Right ventricle myocardium inferior (tissue), 1 donor: ENCODE measurements at regions not wholly inside any gene's neighbourhood (a gene's known extent, or its start where the extent isn't known, plus 50 kb on each side); places are given as distances from the start of the nearest gene placed in this dataset.

Source experiments
- ATAC-seq: fragments of 200-7000 bp; cut with Tn5 transposase; one replicate; pipeline ENCODE4 v1.9.1; 2020; ENCODE audit warnings: mild to moderate bottlenecking, moderate library complexity
- DNase-seq: peaks from one replicate; pipeline ENCODE4 v3.0.0; 2021; ENCODE audit errors: missing footprints
- intact Hi-C: fragments of 100-400 bp; cut with DNase I; formaldehyde crosslinking; loops from one replicate; pipeline ENCODE4 v1.11.0; 2022
- donor health status: DM: no; HTN: yes; CAD: no; lungs with severe emphysema.

- intact Hi-C loops, result no loop called here
- DNase-seq, result no peak
These were observed 407.5 kb downstream of the PCNX1 start for GRCh38 chr14:71314717-71315116.

DNA sequence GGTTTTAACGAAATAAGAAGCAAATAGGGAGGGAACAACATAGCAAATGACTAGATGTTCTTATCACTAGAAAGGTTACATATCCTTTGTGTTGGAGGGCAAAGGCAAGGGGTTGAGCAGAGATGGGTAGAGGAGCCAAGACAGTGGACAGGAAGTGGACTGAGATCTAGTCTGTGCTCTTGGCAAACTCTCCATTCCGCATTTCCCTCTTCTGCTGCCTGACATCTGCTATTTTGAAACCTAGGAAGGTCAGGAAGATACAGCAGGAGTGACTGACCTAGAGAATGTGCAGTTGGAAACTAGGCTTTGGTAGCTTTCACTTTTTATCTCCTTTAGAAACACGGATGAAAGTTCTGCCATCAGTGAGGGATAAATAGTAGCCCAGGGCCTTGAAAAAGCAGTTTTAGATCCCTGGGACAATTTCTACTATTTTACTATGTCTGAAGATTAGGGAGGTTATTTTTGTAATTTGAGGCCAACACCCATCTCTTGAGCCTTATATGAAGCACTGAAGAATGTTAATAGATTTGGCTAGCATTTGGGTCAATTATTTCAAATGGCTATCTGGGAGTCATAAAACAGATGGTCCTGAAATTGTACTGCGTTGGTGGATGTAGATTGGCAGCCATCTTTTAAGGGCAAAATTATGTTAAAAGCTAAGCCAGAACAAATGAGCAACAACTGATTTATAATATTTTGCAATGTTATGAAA lies 410.3 kb downstream of the PCNX1 start:
- ATAC-seq (no peak), DNase-seq (no peak)
- intact Hi-C loops, result no loop called here

More at GRCh38 chr14:71314717-71315116, 407.5 kb downstream of the PCNX1 start:
- no peak for ATAC-seq

DNA sequence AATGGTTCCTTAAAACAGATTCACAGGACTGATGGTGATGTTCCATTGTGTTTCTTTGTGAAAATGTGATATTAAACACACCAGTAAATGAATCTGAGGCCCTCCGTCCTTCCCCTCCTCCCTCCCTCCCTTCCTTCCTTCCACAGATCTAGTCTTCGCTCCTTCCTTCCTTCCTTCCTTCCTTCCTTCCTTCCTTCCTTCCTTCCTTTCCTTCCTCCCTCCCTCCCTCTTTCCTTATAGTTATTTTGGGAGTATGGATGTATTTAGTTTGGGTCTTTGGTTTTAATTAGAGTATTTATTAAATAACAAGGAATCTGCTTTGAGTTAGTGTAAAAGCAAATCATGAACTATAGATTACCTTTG lies 410.8 kb downstream of the PCNX1 start:
- ATAC-seq (no peak), DNase-seq (no peak)
- intact Hi-C loops, result no loop called here

DNA sequence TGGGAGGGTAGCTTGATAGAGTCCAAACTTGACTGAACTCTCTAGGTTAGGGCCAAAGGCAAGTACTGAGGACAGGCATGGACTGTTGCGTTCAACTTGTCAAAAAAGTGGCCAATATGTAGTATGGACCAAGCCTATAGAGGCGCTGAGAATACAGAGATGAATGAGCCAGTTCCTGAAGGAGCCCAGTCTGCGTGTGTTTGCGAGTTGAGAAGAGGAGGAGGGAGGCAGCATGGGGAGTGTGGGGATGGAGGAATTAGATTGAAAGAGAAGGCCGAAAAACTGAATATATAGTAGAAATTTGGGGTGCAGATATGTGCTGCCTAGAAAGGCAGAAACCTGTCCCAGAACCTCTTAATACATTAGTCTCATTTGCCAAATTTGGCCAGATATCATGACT lies 412.4 kb downstream of the PCNX1 start:
- intact Hi-C loops, result loop anchor here (5.0 kb wide), 1 partner anchor 182 kb away; no protein-coding TSS in a partner anchor
- ATAC-seq, result no peak
- DNase-seq, result no peak

DNA sequence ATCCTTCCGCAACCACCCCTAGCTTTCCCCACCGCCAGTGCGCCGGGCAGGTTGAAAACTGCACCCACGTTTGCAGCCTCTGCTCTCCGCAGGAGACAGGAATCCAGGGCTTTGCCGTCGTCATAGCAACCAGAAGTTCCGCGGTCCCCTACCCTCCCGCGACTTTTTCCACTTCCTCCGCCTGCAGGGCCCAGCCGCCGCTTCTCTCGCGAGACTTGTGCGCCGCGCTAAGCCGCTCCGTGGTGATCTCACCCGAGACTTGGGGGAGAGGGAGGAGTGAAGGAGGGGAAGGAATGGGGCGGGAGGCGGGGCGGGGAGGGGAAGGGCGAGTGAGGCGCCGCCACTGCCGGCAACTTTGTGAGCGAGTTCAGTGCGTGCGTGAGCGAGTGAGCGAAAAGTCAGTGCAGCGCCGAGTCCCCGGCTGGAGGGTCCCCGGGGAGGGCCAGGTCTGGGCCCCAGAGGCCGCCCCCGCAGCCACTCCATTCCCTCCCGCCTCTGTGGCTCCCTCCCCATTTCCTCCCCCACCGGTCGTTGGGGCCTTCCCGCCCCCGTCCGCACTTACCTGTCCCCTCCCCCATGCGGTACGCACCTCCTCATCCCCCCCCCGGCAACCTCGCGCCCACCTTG lies 413.0 kb downstream of the PCNX1 start, which contains the start of gene SIPA1L1:
Gene SIPA1L1 (plus strand): TSS at position 370 of the 627 bp plus-strand sequence.
- ATAC-seq (peak; percentile 99), DNase-seq (peak; percentile 99)
- intact Hi-C loops, result loop anchor here (5.0 kb wide), 1 partner anchor 183 kb away; no protein-coding TSS in a partner anchor

- DNase-seq (peak; percentile 90), ATAC-seq (peak; percentile 82)
- intact Hi-C loops, result loop anchor here (5.0 kb wide), 1 partner anchor 184 kb away; no protein-coding TSS in a partner anchor
These were observed 413.7 kb downstream of the PCNX1 start for GRCh38 chr14:71320734-71321573.

DNA sequence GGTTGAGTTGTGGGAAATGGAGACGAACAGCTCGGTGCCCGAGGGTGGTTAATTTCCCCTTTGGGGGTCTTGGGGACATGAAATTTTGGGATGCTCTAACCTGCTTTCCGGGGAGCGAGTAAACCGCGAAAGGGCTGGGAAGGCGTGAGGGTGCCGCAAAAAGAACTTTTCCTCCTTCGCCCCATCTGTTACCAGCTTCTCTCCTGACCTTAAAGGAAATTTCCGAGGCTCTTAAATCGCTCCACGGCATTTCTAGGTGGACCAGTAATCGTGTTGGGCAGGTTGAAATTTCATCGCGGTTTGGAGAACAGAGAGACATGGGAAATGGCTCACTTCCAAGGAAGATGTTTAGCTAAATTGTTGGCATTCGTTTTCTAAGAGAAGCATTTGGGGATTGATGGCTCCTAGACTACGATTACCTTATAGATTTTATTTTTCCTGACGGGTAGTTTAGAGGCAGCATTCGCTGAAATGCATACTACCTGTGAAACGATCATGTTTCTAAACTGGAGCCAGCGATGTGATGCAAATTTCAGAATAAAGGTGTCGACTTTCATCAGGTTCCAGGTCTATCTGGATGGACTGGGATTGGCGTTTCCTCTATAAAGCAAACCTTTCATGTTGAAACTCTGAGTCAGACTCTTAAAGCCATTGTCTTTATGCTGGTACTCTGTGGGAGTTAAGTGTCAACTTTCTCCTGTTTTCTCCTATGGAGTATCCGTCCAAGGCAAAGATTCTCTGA lies 414.5 kb downstream of the PCNX1 start:
- intact Hi-C loops, result loop anchor here (5.0 kb wide), 1 partner anchor 184 kb away; no protein-coding TSS in a partner anchor
- no peak for ATAC-seq
- DNase-seq, result no peak

DNA sequence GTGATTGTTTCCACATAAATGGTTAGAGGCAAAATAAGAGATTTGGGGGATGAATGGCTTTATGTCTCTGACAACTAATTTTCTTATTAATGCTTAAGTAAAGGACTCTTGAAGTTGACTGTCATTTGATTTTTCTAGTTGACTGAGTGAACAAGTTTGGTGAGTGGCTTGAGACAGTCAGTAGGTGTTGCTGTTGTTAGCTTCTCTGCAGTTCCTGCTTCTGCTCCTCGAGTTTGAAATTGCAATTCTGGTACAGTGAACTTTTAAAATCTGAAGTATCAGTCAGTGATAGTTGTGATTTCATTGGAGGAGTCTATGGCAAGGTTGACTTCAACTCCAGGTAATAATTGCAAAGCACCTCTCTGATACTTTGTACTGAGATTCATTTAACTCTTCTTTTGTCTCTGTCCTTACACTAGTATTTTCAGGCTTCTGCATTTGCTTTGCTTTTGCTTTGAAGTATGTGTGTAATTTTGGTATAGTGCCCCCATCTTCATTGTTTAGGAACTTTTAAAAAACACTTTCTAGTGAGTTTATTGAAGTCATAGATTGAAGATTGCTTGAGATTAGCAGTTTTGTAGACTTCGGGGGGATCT lies 415.5 kb downstream of the PCNX1 start:
- DNase-seq (no peak), ATAC-seq (no peak)
- intact Hi-C loops, result loop anchor here (5.0 kb wide), 1 partner anchor 185 kb away; no protein-coding TSS in a partner anchor

- DNase-seq (no peak), ATAC-seq (no peak)
- intact Hi-C loops, result loop anchor here (5.0 kb wide), 1 partner anchor 188 kb away; no protein-coding TSS in a partner anchor
These were observed 417.6 kb downstream of the PCNX1 start for GRCh38 chr14:71324767-71325272.

DNA sequence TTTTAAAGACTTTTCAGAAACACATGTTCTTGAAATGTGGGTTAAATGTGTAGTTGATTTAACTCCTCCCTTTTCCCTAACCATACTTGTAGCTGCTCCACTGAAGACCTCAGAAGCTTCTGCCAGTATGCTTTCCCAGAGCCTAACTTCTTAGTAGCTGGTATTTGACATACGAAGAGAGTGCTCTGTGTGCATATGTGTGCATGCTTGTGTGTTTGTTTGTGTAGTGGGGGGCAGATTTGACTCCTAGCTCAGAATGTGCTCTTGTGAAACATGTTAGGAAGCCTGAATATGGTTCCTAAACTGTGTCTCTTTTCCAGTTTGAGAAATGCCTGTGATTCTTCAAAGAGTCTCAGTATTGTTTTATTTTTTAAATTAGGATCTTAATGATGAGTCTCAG lies 420.4 kb downstream of the PCNX1 start:
- ATAC-seq (no peak), DNase-seq (no peak)
- intact Hi-C loops, result no loop called here

GRCh38 chr14:71328183-71328582 lies 420.9 kb downstream of the PCNX1 start:
- DNase-seq, result no peak
- intact Hi-C loops, result no loop called here
- no peak for ATAC-seq

DNA sequence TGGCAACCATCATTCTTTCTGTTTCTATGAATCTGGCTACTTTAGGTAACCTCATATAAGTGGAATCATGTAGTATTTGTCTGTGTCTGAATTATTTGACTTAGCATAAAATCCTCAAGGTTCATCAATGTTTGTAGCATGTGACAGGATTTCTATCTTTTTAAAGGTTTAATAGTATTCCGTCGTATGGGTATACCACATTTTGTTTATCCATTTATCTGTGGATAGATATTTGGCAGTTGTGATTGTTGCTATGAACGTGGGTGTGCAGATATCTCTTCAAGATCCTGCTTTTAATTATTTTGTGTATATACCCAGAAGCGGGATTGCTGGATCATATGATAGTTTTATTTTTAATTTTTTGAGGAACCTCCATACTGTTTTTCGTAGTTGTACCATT lies 421.7 kb downstream of the PCNX1 start:
- no peak for ATAC-seq
- intact Hi-C loops, result no loop called here
- no peak for DNase-seq

- intact Hi-C loops, result no loop called here
- no peak for ATAC-seq
These were observed 424.1 kb downstream of the PCNX1 start for GRCh38 chr14:71331403-71331802.

DNA sequence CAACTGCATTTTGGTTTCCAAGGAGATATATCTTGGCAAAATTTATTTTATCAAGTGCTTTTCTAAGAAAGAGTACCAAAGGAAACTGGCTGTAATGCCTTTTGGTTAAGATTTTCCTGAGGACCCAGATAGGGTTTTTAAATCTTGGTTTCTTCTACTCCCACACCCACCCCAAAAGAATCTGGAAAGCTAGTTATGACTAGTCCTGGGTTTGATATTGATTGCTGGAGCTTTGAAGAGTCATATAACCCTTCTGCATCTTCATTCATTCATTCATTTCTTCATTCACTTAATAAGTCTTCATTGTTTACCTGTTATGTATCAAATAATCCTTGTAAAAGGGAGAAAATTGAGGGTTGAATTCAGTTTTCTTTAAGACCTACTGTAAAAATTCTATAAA lies 425.2 kb downstream of the PCNX1 start:
- no peak for ATAC-seq
- intact Hi-C loops, result no loop called here

More at GRCh38 chr14:71331403-71331802, 424.1 kb downstream of the PCNX1 start:
- no peak for DNase-seq

DNA sequence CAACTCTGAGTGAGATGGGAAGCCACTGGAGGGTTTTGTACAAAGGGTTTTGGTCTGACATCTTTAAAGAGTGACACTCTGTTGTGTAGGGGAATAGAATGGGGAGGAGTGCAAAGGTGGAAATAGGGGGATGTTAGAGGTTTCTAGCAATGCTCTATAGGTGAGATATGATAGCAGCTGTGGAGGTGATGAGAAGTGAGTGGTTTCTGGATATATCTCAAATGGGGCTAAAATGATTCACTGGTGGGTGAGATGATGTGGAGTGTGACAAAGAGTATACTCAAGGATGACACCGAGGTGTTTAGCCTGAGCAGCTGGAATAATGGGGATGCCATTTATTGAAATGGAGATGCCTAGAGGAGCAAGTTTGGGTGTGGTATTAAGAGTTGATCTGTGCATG lies 426.4 kb downstream of the PCNX1 start:
- intact Hi-C loops, result no loop called here
- DNase-seq (no peak), ATAC-seq (no peak)

More for the DNA sequence above, 425.2 kb downstream of the PCNX1 start:
- no peak for DNase-seq

DNA sequence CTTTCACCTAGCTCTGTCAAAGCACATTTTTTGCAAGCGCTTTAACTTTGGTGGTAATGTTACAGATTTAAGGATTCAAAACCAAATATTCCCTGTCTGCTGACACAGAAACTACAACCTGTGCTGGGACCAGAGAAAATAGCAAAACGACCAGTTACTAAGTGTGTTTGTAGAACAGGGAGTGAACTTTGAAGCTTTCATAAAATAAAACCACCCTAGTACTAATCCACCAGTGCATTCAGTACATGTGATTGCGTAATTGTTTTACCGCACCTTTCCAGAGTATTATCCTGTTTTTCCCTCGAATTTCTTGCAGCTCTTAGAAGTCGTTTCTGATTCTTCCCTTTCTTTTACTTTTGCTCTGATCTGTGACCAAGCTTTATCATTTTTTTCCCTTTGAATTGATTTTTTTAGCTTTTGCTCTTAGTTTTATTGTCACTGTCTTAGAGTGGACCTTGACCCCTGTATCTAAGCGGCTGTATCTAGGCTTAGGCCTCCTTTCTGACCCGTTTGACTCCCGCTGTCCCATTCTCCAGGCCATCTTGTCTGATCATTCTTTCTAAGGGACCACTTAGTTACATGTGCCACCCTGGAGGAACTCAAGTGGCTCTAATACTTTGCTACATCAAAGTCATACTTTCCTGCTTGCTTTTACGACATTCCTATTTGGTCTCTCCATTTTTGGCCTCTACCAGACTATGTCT lies 429.4 kb downstream of the PCNX1 start:
- no peak for DNase-seq
- intact Hi-C loops, result no loop called here
- ATAC-seq, result no peak

- intact Hi-C loops, result no loop called here
- DNase-seq (no peak), ATAC-seq (no peak)
These were observed 430.9 kb downstream of the PCNX1 start for GRCh38 chr14:71338153-71338552.
